Central memory CD4-positive, alpha-beta T cell (primary cell): ENCODE measurements at regions not wholly inside any gene's neighbourhood (a gene's known extent, or its start where the extent isn't known, plus 50 kb on each side); places are given as distances from the start of the nearest gene placed in this dataset.

Experiments
- DNase-seq: peaks from one replicate; pipeline ENCODE4 v3.0.0; 2022

- DNase-seq = no peak
Measured at GRCh38 chr3:159922193-159922840, 66.3 kb upstream of the IL12A start.

- DNase-seq = no peak
Measured at GRCh38 chr3:159922861-159923312, 65.7 kb upstream of the IL12A start.

GRCh38 chr3:159923336-159923735, 65.3 kb upstream of the IL12A start:
- DNase-seq = no peak

GRCh38 chr3:159923956-159924355, 64.7 kb upstream of the IL12A start:
- no peak for DNase-seq

- no peak for DNase-seq
Measured at GRCh38 chr3:159924411-159924810, 64.2 kb upstream of the IL12A start.

- DNase-seq = no peak
Measured at GRCh38 chr3:159925248-159925647, 63.4 kb upstream of the IL12A start.

GRCh38 chr3:159926573-159926972, 62.1 kb upstream of the IL12A start:
- DNase-seq = no peak

GRCh38 chr3:159928071-159928491, 60.6 kb upstream of the IL12A start:
- DNase-seq = no peak

- DNase-seq = no peak
Measured at GRCh38 chr3:159928666-159929065, 60.0 kb upstream of the IL12A start.

GRCh38 chr3:159929171-159930141, 59.2 kb upstream of the IL12A start:
- DNase-seq = no peak

- no peak for DNase-seq
Measured at GRCh38 chr3:159934216-159934615, 54.4 kb upstream of the IL12A start.

GRCh38 chr3:159936541-159936940, 52.1 kb upstream of the IL12A start:
- no peak for DNase-seq

GRCh38 chr3:159937561-159938166, 51.0 kb upstream of the IL12A start:
- DNase-seq = no peak

- no peak for DNase-seq
Measured at GRCh38 chr3:159938714-159939113, 49.9 kb upstream of the IL12A start.
